SK-N-SH treated with all-trans-retinoic acid at 6 μM for 48 hours (cell line): ENCODE measurements at regions not wholly inside any gene's neighbourhood (a gene's known extent, or its start where the extent isn't known, plus 50 kb on each side); places are given as distances from the start of the nearest gene placed in this dataset.

Experiments used
- ATAC-seq: fragments of 200-7000 bp; cut with Tn5 transposase; 3 replicates; pipeline ENCODE4 v1.9.1; 2020; ENCODE audit warnings: mild to moderate bottlenecking, moderate library complexity
- ARNTL ChIP-seq: fragments of 450-650 bp; formaldehyde crosslinking; IDR thresholded peaks from 2 replicates; pipeline ENCODE4 v1.5.0; 2020; ENCODE audit warnings: low read depth, mild to moderate bottlenecking, moderate library complexity, borderline replicate concordance
- BACH2 ChIP-seq: fragments of 250-450 bp; sonication (Bioruptor Pico); IDR thresholded peaks from 2 replicates; pipeline ENCODE4 v1.9.0; 2021; ENCODE audit warnings: mild to moderate bottlenecking, borderline replicate concordance
- CREB5 ChIP-seq: fragments of 250-450 bp; sonication (Bioruptor Pico); IDR thresholded peaks from 2 replicates; pipeline ENCODE4 v1.5.1; 2020; ENCODE audit warnings: low read depth, mild to moderate bottlenecking, moderate library complexity
- CSDC2 ChIP-seq: fragments of 250-450 bp; sonication (Bioruptor Pico); IDR thresholded peaks from 2 replicates; pipeline ENCODE4 v1.5.0; 2020; ENCODE audit warnings: mild to moderate bottlenecking, moderate library complexity
- CSRNP3 ChIP-seq: fragments of 250-450 bp; sonication (Bioruptor Pico); IDR thresholded peaks from 2 replicates; pipeline ENCODE4 v1.5.1; 2021; ENCODE audit warnings: mild to moderate bottlenecking, moderate library complexity
- ESRRG ChIP-seq: fragments of 250-450 bp; sonication (Bioruptor Pico); IDR thresholded peaks from 2 replicates; pipeline ENCODE4 v1.6.1; 2021; ENCODE audit warnings: mild to moderate bottlenecking
- GLIS3 ChIP-seq: fragments of 250-450 bp; sonication (Bioruptor Pico); IDR thresholded peaks from 2 replicates; pipeline ENCODE4 v1.5.0; 2020; ENCODE audit warnings: mild to moderate bottlenecking, moderate library complexity
- OSR1 ChIP-seq: fragments of 250-450 bp; sonication (Bioruptor Pico); IDR thresholded peaks from 2 replicates; pipeline ENCODE4 v1.8.0; 2022; ENCODE audit warnings: moderate library complexity, mild to moderate bottlenecking, inconsistent platforms
- PATZ1 ChIP-seq: fragments of 250-450 bp; sonication (Bioruptor Pico); IDR thresholded peaks from 2 replicates; pipeline ENCODE4 v1.8.0; 2020; ENCODE audit warnings: mild to moderate bottlenecking, moderate library complexity, borderline replicate concordance
- POU6F1 ChIP-seq: fragments of 250-450 bp; sonication (Bioruptor Pico); IDR thresholded peaks from 2 replicates; pipeline ENCODE4 v1.8.0; 2021; ENCODE audit warnings: low read depth, mild to moderate bottlenecking, moderate library complexity, borderline replicate concordance
- PPARA ChIP-seq: fragments of 250-450 bp; sonication (Bioruptor Pico); IDR thresholded peaks from 2 replicates; pipeline ENCODE4 v1.5.0; 2020; ENCODE audit warnings: mild to moderate bottlenecking, borderline replicate concordance
- RARB ChIP-seq: fragments of 250-450 bp; sonication (Bioruptor Pico); IDR thresholded peaks from 2 replicates; pipeline ENCODE4 v1.8.0; 2021; ENCODE audit warnings: mild to moderate bottlenecking, moderate library complexity
- SNAI2 ChIP-seq: fragments of 250-450 bp; sonication (Bioruptor Pico); IDR thresholded peaks from 2 replicates; pipeline ENCODE4 v1.5.0; 2020; ENCODE audit warnings: mild to moderate bottlenecking, moderate library complexity
- TOX ChIP-seq: fragments of 250-450 bp; sonication (Bioruptor Pico); IDR thresholded peaks from 2 replicates; pipeline ENCODE4 v1.8.0; 2021; ENCODE audit warnings: mild to moderate bottlenecking, moderate library complexity, borderline replicate concordance
- TSHZ2 ChIP-seq: fragments of 250-450 bp; sonication (Bioruptor Pico); IDR thresholded peaks from 2 replicates; pipeline ENCODE4 v1.5.0; 2020; ENCODE audit warnings: mild to moderate bottlenecking, moderate library complexity
- ZFP3 ChIP-seq: fragments of 250-450 bp; sonication (Bioruptor Pico); IDR thresholded peaks from 2 replicates; pipeline ENCODE4 v1.5.0; 2020; ENCODE audit warnings: mild to moderate bottlenecking, moderate library complexity
- ZFP30 ChIP-seq: fragments of 450-650 bp; formaldehyde crosslinking; IDR thresholded peaks from 2 replicates; pipeline ENCODE4 v1.5.0; 2022; ENCODE audit warnings: mild to moderate bottlenecking, moderate library complexity
- ZNF565 ChIP-seq: fragments of 450-650 bp; formaldehyde crosslinking; conservative IDR thresholded peaks from 2 replicates; pipeline ENCODE4 v1.5.0; 2020; ENCODE audit warnings: low read depth, mild to moderate bottlenecking, moderate library complexity

GRCh38 chr13:103277959-103278694 is 211.9 kb upstream of the SLC10A2 start (continued):
- TF ChIP-seq PATZ1 (CRISPR knock-in tag) (no peak), POU6F1 (CRISPR knock-in tag) (no peak), TSHZ2 (CRISPR knock-in tag) (no peak), RARB (CRISPR knock-in tag) (no peak), BACH2 (CRISPR knock-in tag) (no peak)

- no peak for ATAC-seq
- TF ChIP-seq ZFP3: no peak
- no peak for TF ChIP-seq ZFP30 (CRISPR knock-in tag)
- no peak for TF ChIP-seq CREB5 (CRISPR knock-in tag)
- TF ChIP-seq ESRRG (CRISPR knock-in tag): no peak
- TF ChIP-seq CSRNP3: no peak
- TF ChIP-seq TSHZ2 (CRISPR knock-in tag): no peak
- no peak for TF ChIP-seq CSDC2 (CRISPR knock-in tag)
- no peak for TF ChIP-seq ZNF565 (CRISPR knock-in tag)
- no peak for TF ChIP-seq GLIS3 (CRISPR knock-in tag)
- TF ChIP-seq PPARA (CRISPR knock-in tag): no peak
- TF ChIP-seq TOX: no peak
- no peak for TF ChIP-seq SNAI2 (CRISPR knock-in tag)
- TF ChIP-seq ARNTL: no peak
- TF ChIP-seq OSR1 (CRISPR knock-in tag): no peak
Observed at GRCh38 chr13:103276775-103277498, 210.7 kb upstream of the SLC10A2 start.
